ENCODE measurements at regions not wholly inside any gene's neighbourhood (a gene's known extent, or its start where the extent isn't known, plus 50 kb on each side); places are given as distances from the start of the nearest gene placed in this dataset.

DNA sequence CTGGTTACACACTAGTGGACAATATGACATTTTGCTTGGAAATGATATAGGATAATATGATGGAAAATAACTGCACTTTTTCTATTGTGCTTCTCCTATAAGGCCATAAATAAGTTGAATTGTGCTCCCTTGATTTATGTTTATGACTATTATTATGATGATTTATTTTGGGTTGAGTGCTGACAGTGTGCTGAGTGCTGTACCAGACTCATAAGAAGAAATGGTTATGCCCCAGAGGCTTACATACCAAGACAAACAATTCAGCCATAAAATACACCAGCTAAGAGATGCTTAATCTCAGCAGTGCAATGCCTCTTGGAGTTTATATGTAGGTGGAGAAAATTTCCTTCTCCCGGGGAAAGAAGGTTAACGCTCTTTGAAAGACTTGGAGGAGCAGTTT is 199.8 kb upstream of the NOCT start:
- no peak overlapping the region for H3K4me3 ChIP-seq (ENCODE audit: control insufficient read depth, low read depth, low read length)
- TF ChIP-seq CTCF (IDR thresholded peaks at IDR 0.05; ENCODE audit: control insufficient read depth, insufficient read depth, low read depth, low read length, missing control alignments) = no peak
- DNase-seq (ENCODE audit: low read depth) = no peak

- DNase-seq (ENCODE audit: low read depth) = no peak
- TF ChIP-seq CTCF (IDR thresholded peaks at IDR 0.05; ENCODE audit: control insufficient read depth, insufficient read depth, low read depth, low read length, missing control alignments) = no peak
- no peak overlapping the region for H3K4me3 ChIP-seq (ENCODE audit: control insufficient read depth, low read depth, low read length)
These were observed 209.8 kb upstream of the NOCT start for GRCh38 chr4:138805736-138806135.

- H3K4me3 ChIP-seq (ENCODE audit: control insufficient read depth, low read depth, low read length) = no peak overlapping the region
- no peak for TF ChIP-seq CTCF (IDR thresholded peaks at IDR 0.05; ENCODE audit: control insufficient read depth, insufficient read depth, low read depth, low read length, missing control alignments)
- no peak for DNase-seq (ENCODE audit: low read depth)
These were observed 210.9 kb upstream of the NOCT start for GRCh38 chr4:138804711-138805110.

GRCh38 chr4:138803051-138803450 is 212.5 kb upstream of the NOCT start:
- no peak for TF ChIP-seq CTCF (IDR thresholded peaks at IDR 0.05; ENCODE audit: control insufficient read depth, insufficient read depth, low read depth, low read length, missing control alignments)
- no peak overlapping the region for H3K4me3 ChIP-seq (ENCODE audit: control insufficient read depth, low read depth, low read length)
- DNase-seq (ENCODE audit: low read depth) = no peak

DNA sequence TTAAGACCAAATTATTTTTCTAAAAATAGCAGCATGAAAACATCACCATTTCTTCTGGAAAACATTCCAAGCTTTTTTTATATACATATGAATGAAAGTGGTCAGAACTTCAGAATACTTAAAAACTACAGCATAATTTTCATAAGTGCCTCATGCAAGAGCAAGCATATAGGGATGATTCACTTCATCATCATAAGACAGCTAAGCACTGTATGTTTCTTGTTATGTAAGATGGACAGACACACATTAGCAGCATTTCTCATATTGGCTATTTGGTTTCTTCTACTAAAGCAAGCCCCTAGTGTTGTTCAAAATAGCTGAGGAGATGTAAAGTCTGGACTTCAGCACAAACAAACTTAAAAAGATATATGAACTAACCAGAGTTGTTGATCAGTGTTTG is 213.1 kb upstream of the NOCT start:
- no peak overlapping the region for H3K4me3 ChIP-seq (ENCODE audit: control insufficient read depth, low read depth, low read length)
- DNase-seq (ENCODE audit: low read depth) = no peak
- TF ChIP-seq CTCF (IDR thresholded peaks at IDR 0.05; ENCODE audit: control insufficient read depth, insufficient read depth, low read depth, low read length, missing control alignments) = no peak

GRCh38 chr4:138800421-138800820 is 215.2 kb upstream of the NOCT start:
- no peak for DNase-seq (ENCODE audit: low read depth)
- no peak overlapping the region for H3K4me3 ChIP-seq (ENCODE audit: control insufficient read depth, low read depth, low read length)
- no peak for TF ChIP-seq CTCF (IDR thresholded peaks at IDR 0.05; ENCODE audit: control insufficient read depth, insufficient read depth, low read depth, low read length, missing control alignments)

DNA sequence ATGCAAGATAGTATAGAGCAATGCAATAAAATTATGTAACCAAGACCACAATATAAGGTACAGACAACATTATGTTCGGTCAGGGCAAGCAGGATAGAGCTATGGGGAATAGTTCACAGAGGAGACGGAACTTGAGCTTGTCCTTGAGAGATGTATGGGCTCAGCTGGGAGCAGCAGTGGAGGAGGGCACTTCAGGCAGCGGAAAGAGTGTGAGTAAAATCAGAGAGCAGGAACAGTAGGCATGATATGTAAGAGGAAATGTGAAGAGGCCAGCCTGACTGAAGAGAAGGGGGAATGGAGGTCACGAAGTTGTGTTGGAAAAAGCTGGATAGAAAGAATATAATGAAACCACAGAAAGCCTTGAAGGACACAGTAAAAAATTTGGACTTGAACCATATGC is 217.2 kb upstream of the NOCT start:
- H3K4me3 ChIP-seq (ENCODE audit: control insufficient read depth, low read depth, low read length) = no peak overlapping the region
- TF ChIP-seq CTCF (IDR thresholded peaks at IDR 0.05; ENCODE audit: control insufficient read depth, insufficient read depth, low read depth, low read length, missing control alignments) = no peak
- DNase-seq (ENCODE audit: low read depth) = no peak

Data from AG09309 (cell line).